ENCODE measurements at regions not wholly inside any gene's neighbourhood (a gene's known extent, or its start where the extent isn't known, plus 50 kb on each side); places are given as distances from the start of the nearest gene placed in this dataset.
"Not testable (repeated sequence)": the region's sequence is repeated elsewhere in the genome, so short reads cannot be mapped to it uniquely, and the experiment has no call there.

GRCh38 chr11:98725471-98725870 is 295.3 kb upstream of the CNTN5 start:
- no peak for DNase-seq (ENCODE audit: low spot score)

- DNase-seq (ENCODE audit: low spot score), result no peak
Measured at GRCh38 chr11:98728421-98728820, 292.3 kb upstream of the CNTN5 start.

GRCh38 chr11:98729118-98729517 is 291.6 kb upstream of the CNTN5 start:
- no peak for DNase-seq (ENCODE audit: low spot score)

- DNase-seq (ENCODE audit: low spot score), result no peak
Measured at GRCh38 chr11:98732947-98733346, 287.8 kb upstream of the CNTN5 start.

GRCh38 chr11:98733378-98733777 is 287.4 kb upstream of the CNTN5 start:
- DNase-seq (ENCODE audit: low spot score), result not testable (repeated sequence)

- DNase-seq (ENCODE audit: low spot score), result no peak
Measured at GRCh38 chr11:98734686-98735085, 286.1 kb upstream of the CNTN5 start.

GRCh38 chr11:98736833-98737232 is 283.9 kb upstream of the CNTN5 start:
- DNase-seq (ENCODE audit: low spot score), result no peak

- no peak for DNase-seq (ENCODE audit: low spot score)
Measured at GRCh38 chr11:98740321-98740720, 280.4 kb upstream of the CNTN5 start.

GRCh38 chr11:98763446-98763845 is 257.3 kb upstream of the CNTN5 start:
- DNase-seq (ENCODE audit: low spot score), result not testable (repeated sequence)

GRCh38 chr11:98766903-98767302 is 253.8 kb upstream of the CNTN5 start:
- no peak for DNase-seq (ENCODE audit: low spot score)

GRCh38 chr11:98770046-98770445 is 250.7 kb upstream of the CNTN5 start:
- DNase-seq (ENCODE audit: low spot score), result not testable (repeated sequence)

GRCh38 chr11:98771791-98772190 is 249.0 kb upstream of the CNTN5 start:
- no peak for DNase-seq (ENCODE audit: low spot score)

- no peak for DNase-seq (ENCODE audit: low spot score)
Measured at GRCh38 chr11:98772893-98773292, 247.9 kb upstream of the CNTN5 start.

- DNase-seq (ENCODE audit: low spot score), result no peak
Measured at GRCh38 chr11:98793276-98793675, 227.5 kb upstream of the CNTN5 start.

GRCh38 chr11:98798333-98798732 is 222.4 kb upstream of the CNTN5 start:
- no peak for DNase-seq (ENCODE audit: low spot score)

GRCh38 chr11:98800696-98801095 is 220.1 kb upstream of the CNTN5 start:
- no peak for DNase-seq (ENCODE audit: low spot score)

- no peak for DNase-seq (ENCODE audit: low spot score)
Measured at GRCh38 chr11:98828986-98829708, 191.6 kb upstream of the CNTN5 start.

- DNase-seq (ENCODE audit: low spot score), result no peak
Measured at GRCh38 chr11:98829971-98830370, 190.8 kb upstream of the CNTN5 start.

GRCh38 chr11:98834776-98835175 is 186.0 kb upstream of the CNTN5 start:
- no peak for DNase-seq (ENCODE audit: low spot score)

- no peak for DNase-seq (ENCODE audit: low spot score)
Measured at GRCh38 chr11:98835335-98835734, 185.4 kb upstream of the CNTN5 start.

GRCh38 chr11:98836156-98836555 is 184.6 kb upstream of the CNTN5 start:
- no peak for DNase-seq (ENCODE audit: low spot score)

- no peak for DNase-seq (ENCODE audit: low spot score)
Measured at GRCh38 chr11:98842187-98842586, 178.6 kb upstream of the CNTN5 start.

GRCh38 chr11:98862169-98862568 is 158.6 kb upstream of the CNTN5 start:
- no peak for DNase-seq (ENCODE audit: low spot score)

- no peak for DNase-seq (ENCODE audit: low spot score)
Measured at GRCh38 chr11:98871690-98872089, 149.1 kb upstream of the CNTN5 start.

All from hematopoietic multipotent progenitor cell treated with erythropoietin and hydrocortisone succinate and interleukin-3 and kit ligand, for 15 days (in vitro differentiated cells).